ENCODE measurements at regions not wholly inside any gene's neighbourhood (a gene's known extent, or its start where the extent isn't known, plus 50 kb on each side); places are given as distances from the start of the nearest gene placed in this dataset.

GRCh38 chr13:34031610-34032009, 213.7 kb downstream of the RFC3 start:
- intact Hi-C loops (cut with micrococcal nuclease) = no loop called here
- DNase-seq = no peak
- no peak for ATAC-seq

GRCh38 chr13:34034411-34034810, 216.5 kb downstream of the RFC3 start:
- DNase-seq (no peak), ATAC-seq (no peak)
- intact Hi-C loops (cut with micrococcal nuclease) = no loop called here

- DNase-seq (no peak), ATAC-seq (no peak)
- intact Hi-C loops (cut with micrococcal nuclease) = no loop called here
Observed at GRCh38 chr13:34035178-34035577, 217.2 kb downstream of the RFC3 start.

- DNase-seq = no peak
- intact Hi-C loops (cut with micrococcal nuclease) = no loop called here
- ATAC-seq = no peak
Observed at GRCh38 chr13:34035676-34036325, 217.9 kb downstream of the RFC3 start.

- intact Hi-C loops (cut with micrococcal nuclease) = no loop called here
Observed at GRCh38 chr13:34037636-34038540, 219.9 kb downstream of the RFC3 start.

GRCh38 chr13:34038541-34039068, 220.7 kb downstream of the RFC3 start:
- intact Hi-C loops (cut with micrococcal nuclease) = no loop called here
- ATAC-seq = no peak
- no peak for DNase-seq

More at GRCh38 chr13:34037636-34038540, 219.9 kb downstream of the RFC3 start:
- DNase-seq (no peak), ATAC-seq (no peak)

GRCh38 chr13:34039678-34040077, 221.7 kb downstream of the RFC3 start:
- intact Hi-C loops (cut with micrococcal nuclease) = no loop called here
- ATAC-seq (no peak), DNase-seq (no peak)

- ATAC-seq = no peak
Observed at GRCh38 chr13:34040863-34041262, 222.9 kb downstream of the RFC3 start.

GRCh38 chr13:34044041-34044440, 226.1 kb downstream of the RFC3 start:
- no peak for DNase-seq
- ATAC-seq = no peak
- intact Hi-C loops (cut with micrococcal nuclease) = no loop called here

More at GRCh38 chr13:34040863-34041262, 222.9 kb downstream of the RFC3 start:
- DNase-seq = no peak
- intact Hi-C loops (cut with micrococcal nuclease) = no loop called here

GRCh38 chr13:34044660-34045080, 226.7 kb downstream of the RFC3 start:
- ATAC-seq (no peak), DNase-seq (no peak)
- intact Hi-C loops (cut with micrococcal nuclease) = no loop called here

GRCh38 chr13:34046457-34046856, 228.5 kb downstream of the RFC3 start:
- ATAC-seq = no peak
- no peak for DNase-seq
- intact Hi-C loops (cut with micrococcal nuclease) = no loop called here

GRCh38 chr13:34048652-34049051, 230.7 kb downstream of the RFC3 start:
- no peak for ATAC-seq
- DNase-seq = no peak
- intact Hi-C loops (cut with micrococcal nuclease) = no loop called here

GRCh38 chr13:34056733-34057258, 238.8 kb downstream of the RFC3 start:
- intact Hi-C loops (cut with micrococcal nuclease) = no loop called here
- DNase-seq (no peak), ATAC-seq (no peak)

GRCh38 chr13:34064456-34065205, 246.7 kb downstream of the RFC3 start:
- DNase-seq = no peak
- no peak for ATAC-seq

GRCh38 chr13:34065928-34066327, 248.0 kb downstream of the RFC3 start:
- DNase-seq (no peak), ATAC-seq (no peak)
- intact Hi-C loops (cut with micrococcal nuclease) = no loop called here

More at GRCh38 chr13:34064456-34065205, 246.7 kb downstream of the RFC3 start:
- intact Hi-C loops (cut with micrococcal nuclease) = no loop called here

GRCh38 chr13:34066344-34066743, 248.4 kb downstream of the RFC3 start:
- ATAC-seq = no peak
- intact Hi-C loops (cut with micrococcal nuclease) = no loop called here
- no peak for DNase-seq

- DNase-seq (no peak), ATAC-seq (no peak)
- intact Hi-C loops (cut with micrococcal nuclease) = no loop called here
Observed at GRCh38 chr13:34070006-34070405, 252.1 kb downstream of the RFC3 start.

GRCh38 chr13:34070544-34071303, 252.8 kb downstream of the RFC3 start:
- intact Hi-C loops (cut with micrococcal nuclease) = no loop called here
- DNase-seq = no peak
- ATAC-seq = no peak

- DNase-seq (no peak), ATAC-seq (no peak)
- intact Hi-C loops (cut with micrococcal nuclease) = loop anchor here (5.0 kb wide), 1 partner anchor 144 kb away; no protein-coding TSS in a partner anchor
Observed at GRCh38 chr13:34076319-34076718, 258.4 kb downstream of the RFC3 start.
